ENCODE measurements at regions not wholly inside any gene's neighbourhood (a gene's known extent, or its start where the extent isn't known, plus 50 kb on each side); places are given as distances from the start of the nearest gene placed in this dataset.

GRCh38 chr13:47564041-47564440, 437.0 kb downstream of the SUCLA2 start:
- Histone ChIP-seq H2BK15ac (ENCODE audit: low read depth, low read length) (no peak overlapping the region), H2AK5ac (ENCODE audit: insufficient read length, low read length) (no peak overlapping the region), H3K79me2 (ENCODE audit: insufficient read depth, low read length) (no peaks in the 10 kb centered on the region), H2AFZ (ENCODE audit: low read length) (no peak overlapping the region), H4K20me1 (ENCODE audit: control insufficient read depth, insufficient read depth, insufficient read length) (no peaks in the 10 kb centered on the region), H2BK5ac (ENCODE audit: insufficient read length, low read length) (no peak overlapping the region), H4K91ac (ENCODE audit: insufficient read length, low read depth, low read length) (no peak overlapping the region), H3K14ac (ENCODE audit: insufficient read depth, low read length) (no peak overlapping the region), H2BK20ac (ENCODE audit: low read depth, low read length, poor library complexity, severe bottlenecking) (no peak overlapping the region), H3K23ac (ENCODE audit: insufficient read length, low read depth, low read length) (no peak overlapping the region), H3K23me2 (ENCODE audit: insufficient read length, low read depth, low read length, poor library complexity, severe bottlenecking) (no peaks in the 10 kb centered on the region), H3K9ac (ENCODE audit: extremely low read depth, insufficient read length, low read length) (no peak overlapping the region), H3T11ph (ENCODE audit: low read length) (no peak overlapping the region), H3K4ac (ENCODE audit: low read depth, low read length) (no peak overlapping the region), H2BK120ac (ENCODE audit: low read depth, low read length, poor library complexity, severe bottlenecking) (no peak overlapping the region), H3K4me2 (ENCODE audit: insufficient read depth, insufficient read length, low read length) (no peak overlapping the region), H3K9me3 (ENCODE audit: control insufficient read depth, low read depth, low read length) (no peaks in the 10 kb centered on the region), H4K5ac (ENCODE audit: insufficient read length, low read depth, low read length) (no peak overlapping the region), H3K56ac (ENCODE audit: insufficient read length, low read depth, low read length) (no peak overlapping the region), H3K79me1 (ENCODE audit: insufficient read depth, low read depth, low read length, poor library complexity, severe bottlenecking) (no peaks in the 10 kb centered on the region), H3K27ac (ENCODE audit: insufficient read length, low read depth, low read length) (no peak overlapping the region), H2BK12ac (ENCODE audit: insufficient read length, low read depth, low read length) (no peak overlapping the region), H3K18ac (ENCODE audit: insufficient read length, low read depth, low read length) (no peak overlapping the region), H3K27me3 (ENCODE audit: insufficient read depth, low read length) (no peaks in the 10 kb centered on the region), H3K4me1 (ENCODE audit: insufficient read depth, low read length) (no peaks in the 10 kb centered on the region; the same call in 1 of the 2 replicates), H4K8ac (replicated peaks; ENCODE audit: insufficient read length, low read depth, low read length) (no peak overlapping the region)
- Mint-ChIP-seq H3K36me3 (ENCODE audit: insufficient read depth in 1 of 3, low read depth in 3 of 3) (peaks cover 0 to 21% (median 5%) of the 10 kb centered on the region in 3 experiments; a peak in 6 of 7 replicates), H3K27me3 (ENCODE audit: low read depth) (no peaks in the 10 kb centered on the region), H3K9me3 (peaks cover 25 to 31% of the 10 kb centered on the region in 2 experiments; a peak in 4 of 5 replicates), H3K4me1 (peaks cover 9 to 10% of the 10 kb centered on the region in 2 experiments), H3K4me3 (no peak overlapping the region), H3K27ac (no peak overlapping the region)
- peak; percentile 69 for DNase-seq
- WGBS (ENCODE audit: extremely low coverage, insufficient read length, low lambda C conversion rate), result no CpG with 5 or more reads among the region's 7 CpGs
- TF ChIP-seq CTCF (conservative IDR thresholded peaks at IDR 0.05), result no peak

Measured in H9 (cell line).